ENCODE measurements at regions not wholly inside any gene's neighbourhood (a gene's known extent, or its start where the extent isn't known, plus 50 kb on each side); places are given as distances from the start of the nearest gene placed in this dataset.

GRCh38 chr3:118793176-118793575 is 241.5 kb downstream of the IGSF11 start:
- TF ChIP-seq, protein P1, sequence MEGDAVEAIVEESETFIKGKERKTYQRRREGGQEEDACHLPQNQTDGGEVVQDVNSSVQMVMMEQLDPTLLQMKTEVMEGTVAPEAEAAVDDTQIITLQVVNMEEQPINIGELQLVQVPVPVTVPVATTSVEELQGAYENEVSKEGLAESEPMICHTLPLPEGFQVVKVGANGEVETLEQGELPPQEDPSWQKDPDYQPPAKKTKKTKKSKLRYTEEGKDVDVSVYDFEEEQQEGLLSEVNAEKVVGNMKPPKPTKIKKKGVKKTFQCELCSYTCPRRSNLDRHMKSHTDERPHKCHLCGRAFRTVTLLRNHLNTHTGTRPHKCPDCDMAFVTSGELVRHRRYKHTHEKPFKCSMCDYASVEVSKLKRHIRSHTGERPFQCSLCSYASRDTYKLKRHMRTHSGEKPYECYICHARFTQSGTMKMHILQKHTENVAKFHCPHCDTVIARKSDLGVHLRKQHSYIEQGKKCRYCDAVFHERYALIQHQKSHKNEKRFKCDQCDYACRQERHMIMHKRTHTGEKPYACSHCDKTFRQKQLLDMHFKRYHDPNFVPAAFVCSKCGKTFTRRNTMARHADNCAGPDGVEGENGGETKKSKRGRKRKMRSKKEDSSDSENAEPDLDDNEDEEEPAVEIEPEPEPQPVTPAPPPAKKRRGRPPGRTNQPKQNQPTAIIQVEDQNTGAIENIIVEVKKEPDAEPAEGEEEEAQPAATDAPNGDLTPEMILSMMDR (IDR thresholded peaks at IDR 0.05; ENCODE audit: borderline replicate concordance, extremely low read depth, low read length, poor library complexity, severe bottlenecking) = no peak
- no peak for TF ChIP-seq EZH2 (IDR thresholded peaks at IDR 0.05; ENCODE audit: borderline replicate concordance, low read depth, low read length, severe bottlenecking)
